NCI-H1105 treated with DMSO at 0.1 percent for 48 hours (cell line): ENCODE measurements at regions not wholly inside any gene's neighbourhood (a gene's known extent, or its start where the extent isn't known, plus 50 kb on each side); places are given as distances from the start of the nearest gene placed in this dataset.
"Not testable (repeated sequence)": the region's sequence is repeated elsewhere in the genome, so short reads cannot be mapped to it uniquely, and the experiment has no call there.

Experiments used
- DNase-seq: peaks from one replicate; lab custom pipeline; 2025; lab: John Stamatoyannopoulos, UW

DNA sequence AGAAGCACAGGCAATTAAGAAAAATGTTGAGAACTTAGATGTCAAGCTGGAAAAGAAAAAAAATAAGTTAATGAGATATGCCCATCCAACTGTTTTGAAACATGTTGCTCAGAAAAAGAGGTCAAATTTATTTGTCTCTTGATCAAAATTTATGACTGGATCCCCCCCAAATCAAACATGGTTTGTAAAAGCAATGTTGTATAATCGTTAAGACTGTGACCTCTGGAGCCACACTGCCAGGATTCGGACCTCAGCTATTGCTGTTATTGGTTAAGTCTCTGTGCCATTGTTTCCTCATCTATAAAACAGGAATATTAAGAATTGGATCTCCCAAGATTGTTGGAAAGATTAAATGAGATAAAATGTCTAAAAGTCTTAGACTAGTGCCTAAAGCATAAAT, 51.9 kb upstream of the LRRK2 start:
- DNase-seq, result no peak

DNA sequence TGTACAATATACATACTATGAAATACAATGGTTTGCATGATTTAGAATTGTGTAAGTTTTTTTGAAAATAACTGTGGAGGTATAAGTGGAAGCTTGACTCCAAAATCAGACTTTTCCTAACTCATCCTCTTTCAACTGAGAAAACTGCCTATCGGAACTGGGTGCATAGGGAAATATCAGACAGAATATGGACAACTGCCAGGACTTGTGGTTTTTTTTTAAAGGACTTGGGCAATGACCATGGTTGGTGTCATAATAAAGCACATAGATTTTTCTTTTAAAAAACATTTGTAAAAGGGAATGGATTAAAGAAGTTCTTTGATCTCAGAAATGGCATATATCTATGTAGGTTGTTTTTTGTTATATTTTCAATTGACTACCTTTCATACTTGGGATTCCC, 53.3 kb upstream of the LRRK2 start:
- DNase-seq, result no peak

DNA sequence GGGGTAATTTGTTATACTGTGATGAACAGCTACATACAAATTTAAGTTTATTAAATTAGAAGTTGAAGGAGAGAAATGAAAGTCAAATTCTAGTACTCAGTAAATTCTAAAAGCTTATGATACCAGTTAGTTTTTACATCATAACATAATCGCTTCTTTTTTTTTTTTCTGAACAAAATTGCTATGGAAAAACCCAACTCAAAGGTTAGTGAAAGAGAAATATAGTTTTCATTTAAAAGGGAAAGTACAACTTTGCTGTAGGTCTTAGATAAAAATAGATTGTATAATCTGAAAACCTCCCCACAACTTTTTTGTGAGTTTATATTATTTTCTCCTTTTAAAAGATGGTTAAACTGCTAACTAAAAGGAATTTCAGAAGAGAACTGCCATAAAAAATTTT, 53.7 kb upstream of the LRRK2 start:
- DNase-seq, result no peak

DNA sequence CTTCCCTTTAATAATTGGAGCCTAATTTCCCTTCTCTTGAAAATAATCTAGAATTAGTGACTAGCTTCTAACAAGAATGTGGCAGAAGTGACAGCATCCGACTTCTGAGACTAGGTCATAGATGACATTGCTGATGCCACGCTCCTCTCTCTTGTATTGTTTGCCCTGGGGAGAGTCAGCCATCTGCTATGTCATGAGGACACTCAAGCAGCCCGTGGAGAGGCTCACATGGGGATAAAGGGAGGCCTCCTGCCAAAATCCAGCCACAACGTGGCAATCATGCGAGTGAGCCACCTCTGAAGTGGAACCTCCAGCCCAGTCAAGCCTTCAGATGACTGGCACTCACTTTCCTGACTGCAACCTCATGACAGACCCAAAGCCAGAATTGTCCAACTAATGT, 54.2 kb upstream of the LRRK2 start:
- no peak for DNase-seq

DNA sequence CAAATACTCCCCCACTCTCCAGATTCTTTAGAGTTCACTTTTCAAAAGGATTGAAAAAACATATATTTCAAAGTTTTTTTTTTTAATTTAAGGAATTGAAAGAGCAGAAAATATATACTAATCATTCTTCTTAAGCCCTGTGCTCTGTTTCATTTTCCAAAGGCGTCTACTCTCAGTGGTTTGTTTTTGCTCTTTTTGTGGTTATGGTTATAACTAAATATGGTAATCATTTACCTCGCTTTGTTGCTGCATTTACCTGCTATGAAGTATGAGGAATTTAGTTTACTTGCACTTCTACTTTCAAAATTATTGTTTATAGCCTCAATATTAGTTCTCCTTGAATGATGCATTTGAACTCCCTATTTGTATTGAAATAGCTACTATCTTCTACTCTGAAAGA, 55.9 kb upstream of the LRRK2 start:
- DNase-seq, result no peak

DNA sequence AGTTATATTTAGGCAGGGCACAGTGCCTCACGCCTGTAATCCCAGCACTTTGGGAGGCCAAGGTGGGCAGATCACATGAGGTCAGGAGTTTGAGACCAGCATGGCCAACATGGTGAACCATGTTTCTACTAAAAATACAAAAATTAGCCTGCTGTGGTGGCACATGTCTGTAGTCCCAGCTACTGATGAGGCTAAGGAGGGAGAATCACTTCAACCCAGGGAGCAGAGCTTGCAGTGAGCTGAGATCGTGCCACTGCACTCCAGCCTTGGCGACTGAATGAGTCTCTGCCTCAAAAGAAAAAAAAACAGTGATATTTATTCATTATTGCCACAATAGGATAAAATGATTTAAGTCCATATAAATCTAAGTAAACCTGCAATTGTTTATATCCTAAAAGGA, 56.4 kb upstream of the LRRK2 start:
- DNase-seq, result not testable (repeated sequence)

DNA sequence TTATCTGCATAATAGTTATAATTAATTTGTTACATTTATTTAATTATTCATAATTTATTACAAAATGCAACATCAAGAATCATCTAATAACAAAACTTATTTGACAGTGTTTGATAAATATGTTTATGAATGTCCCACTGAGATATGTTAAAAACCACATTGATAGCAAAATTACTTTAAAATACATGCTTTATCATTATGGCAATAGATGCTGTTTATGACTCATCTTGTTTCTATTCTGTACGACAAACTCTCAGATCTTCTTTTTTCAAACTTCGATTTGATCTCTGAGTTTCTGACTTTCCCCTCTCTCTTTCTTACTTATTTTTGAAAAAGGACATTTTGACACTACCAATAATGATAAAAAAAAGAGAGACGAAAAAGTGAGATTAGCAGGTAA, 56.8 kb upstream of the LRRK2 start:
- no peak for DNase-seq

DNA sequence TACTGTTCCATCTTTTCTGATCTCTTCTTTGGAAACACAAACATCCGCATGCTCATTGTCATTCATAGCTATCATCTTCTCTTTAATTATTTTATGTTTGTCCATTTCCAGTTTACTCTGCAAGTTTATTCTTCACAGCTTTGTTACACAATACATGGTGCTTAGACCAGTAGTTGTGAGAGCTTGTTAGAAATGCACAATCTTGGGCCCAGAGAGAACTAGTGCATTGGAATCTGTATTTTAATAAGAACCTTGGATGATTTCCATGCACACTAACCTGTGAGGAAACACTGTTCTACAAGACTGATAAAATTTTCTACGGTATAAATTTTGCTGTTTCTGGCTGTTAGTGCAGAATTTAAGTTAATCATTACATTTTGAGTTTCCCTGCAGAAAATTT, 59.3 kb upstream of the SLC2A13 start:
- DNase-seq, result no peak

DNA sequence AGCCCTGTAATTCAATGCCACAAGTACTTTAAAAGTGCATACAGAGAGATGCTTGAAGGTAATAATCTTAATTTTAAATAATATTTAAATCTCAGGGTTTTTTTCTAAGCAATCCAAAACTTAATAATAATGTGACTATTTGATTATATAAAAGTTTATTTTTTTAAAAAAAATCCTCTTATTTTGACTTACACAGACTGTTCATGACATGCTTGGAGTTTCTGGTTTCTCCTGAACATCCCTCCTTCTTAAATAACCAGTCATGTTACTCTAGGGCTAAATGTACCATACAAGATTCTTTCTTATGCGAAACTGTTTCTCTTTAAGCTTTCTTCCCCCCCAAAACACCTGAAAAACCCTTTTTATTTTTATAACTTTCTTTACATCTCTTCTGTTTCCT, 58.2 kb upstream of the SLC2A13 start:
- no peak for DNase-seq

DNA sequence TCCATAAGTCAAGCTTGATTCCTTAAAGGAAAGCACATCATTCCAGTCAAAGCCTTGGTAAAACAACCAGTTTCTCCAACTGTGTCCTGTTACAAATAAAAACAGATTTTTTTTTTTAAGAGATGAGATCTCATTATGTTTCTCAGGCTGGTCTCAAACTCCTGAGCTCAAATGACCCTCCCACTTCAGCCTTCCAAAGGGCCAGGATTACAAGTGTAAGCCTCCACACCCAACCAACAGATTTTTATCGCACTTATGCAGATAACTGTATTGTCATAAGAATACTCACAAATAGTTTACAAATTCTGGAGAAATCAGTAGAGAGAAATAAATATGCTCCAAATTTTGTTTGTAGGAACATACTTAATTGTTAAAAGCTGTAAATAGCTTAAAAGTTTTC, 56.2 kb upstream of the SLC2A13 start:
- no peak for DNase-seq

DNA sequence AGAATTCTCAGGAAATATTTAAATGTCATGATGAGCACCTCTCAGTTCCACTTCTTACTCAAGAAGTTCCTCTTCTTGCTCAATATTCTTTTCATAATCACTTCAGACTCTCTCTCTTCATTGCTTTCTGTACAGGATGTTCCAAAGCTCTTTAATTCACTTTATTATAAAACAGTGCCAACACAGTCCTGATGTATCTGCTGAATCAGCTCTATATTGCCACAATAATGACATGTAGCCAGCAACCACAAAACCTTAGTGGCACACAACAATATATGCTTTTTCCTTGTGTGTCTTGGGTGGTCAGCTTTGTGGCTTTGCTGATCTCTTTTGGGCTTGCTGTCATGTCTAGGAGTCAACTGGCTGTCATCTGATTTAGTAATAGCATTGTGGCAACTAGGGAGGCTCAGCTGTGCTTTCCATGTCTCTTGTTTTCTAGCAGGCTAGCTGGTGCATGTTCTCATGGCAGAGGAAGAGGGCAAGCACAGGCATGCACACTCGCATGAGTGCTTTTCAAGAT, 52.8 kb upstream of the SLC2A13 start:
- DNase-seq, result peak; percentile 98

DNA sequence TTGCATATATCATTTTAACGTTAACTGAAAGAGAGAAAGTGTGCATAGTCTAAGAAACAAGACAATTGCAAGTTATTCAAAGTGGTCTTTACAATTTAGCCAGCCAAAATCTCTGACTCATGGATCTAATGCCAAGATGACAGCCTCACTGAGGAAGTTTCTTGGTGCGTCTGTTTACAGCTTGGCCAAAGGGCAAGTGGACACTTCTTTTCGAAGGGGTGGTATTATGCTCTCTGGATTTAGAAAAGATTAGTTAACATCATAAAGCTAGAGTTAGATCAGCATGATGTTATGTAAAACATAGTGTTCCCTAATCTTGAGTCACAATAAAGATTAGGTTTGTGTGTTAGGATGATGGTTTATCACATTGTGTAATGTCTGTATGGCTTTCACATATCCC, 51.5 kb upstream of the SLC2A13 start:
- DNase-seq, result no peak

DNA sequence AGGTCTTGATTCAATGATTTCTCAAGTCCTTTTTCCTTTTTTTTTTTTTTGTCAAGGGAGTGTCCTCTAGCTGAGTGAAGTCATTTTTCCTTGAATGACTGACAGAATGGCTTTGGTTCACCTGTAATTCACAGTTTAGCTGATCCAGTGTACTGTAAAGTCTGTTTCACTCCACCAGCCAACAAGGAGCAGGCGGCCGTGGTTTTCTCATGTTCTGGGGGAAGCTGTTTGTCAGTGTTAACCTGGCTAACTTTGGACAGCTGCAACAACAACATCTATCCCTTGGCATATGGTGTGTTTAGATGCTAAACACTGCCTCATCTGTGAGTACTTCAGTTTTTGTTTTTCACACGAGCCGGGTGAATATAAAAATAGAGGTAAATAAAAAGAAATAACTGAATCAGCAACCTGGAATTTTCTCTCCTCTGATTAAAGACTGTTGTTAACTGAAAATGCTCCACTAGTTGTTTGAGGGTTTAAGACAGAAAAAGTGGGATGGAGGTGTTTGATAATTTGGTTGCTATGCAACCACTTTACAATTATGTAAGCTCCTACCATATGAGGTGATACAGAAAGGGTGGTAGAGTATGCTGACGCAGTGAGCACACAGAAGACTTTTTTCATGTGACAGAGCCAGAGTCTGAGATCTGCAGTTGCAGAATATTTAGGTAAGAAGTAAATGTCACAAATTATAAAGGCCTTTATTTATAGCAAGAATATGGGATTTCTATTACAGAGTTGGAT, 50.3 kb upstream of the SLC2A13 start:
- peak; percentile 66 for DNase-seq
